Tibial nerve (tissue), 3 donors: ENCODE measurements at regions not wholly inside any gene's neighbourhood (a gene's known extent, or its start where the extent isn't known, plus 50 kb on each side); places are given as distances from the start of the nearest gene placed in this dataset.
"Not testable (repeated sequence)": the region's sequence is repeated elsewhere in the genome, so short reads cannot be mapped to it uniquely, and the experiment has no call there.

ENCODE experiments used
- POLR2A ChIP-seq, 2 donors: fragments of 450-650 bp; IDR thresholded peaks; one replicate each; pipeline ENCODE4 v1.6.1; 2017; ENCODE audit warnings: antibody characterized with exemption in 2 of 2, mild to moderate bottlenecking in 2 of 2, moderate library complexity in 2 of 2
- TF ChIP-seq, protein P1 (sequence below), 5 experiments: fragments of 200-600 bp in 3 of 5; fragments of 450-650 bp in 2 of 5; sonication (generic) in 3 of 5; IDR thresholded peaks; one replicate each; pipeline ENCODE4 v1.5.1; 2016 to 2019; ENCODE audit warnings: antibody characterized with exemption in 5 of 5, mild to moderate bottlenecking in 3 of 5, moderate library complexity in 2 of 5

- TF ChIP-seq, protein P1, sequence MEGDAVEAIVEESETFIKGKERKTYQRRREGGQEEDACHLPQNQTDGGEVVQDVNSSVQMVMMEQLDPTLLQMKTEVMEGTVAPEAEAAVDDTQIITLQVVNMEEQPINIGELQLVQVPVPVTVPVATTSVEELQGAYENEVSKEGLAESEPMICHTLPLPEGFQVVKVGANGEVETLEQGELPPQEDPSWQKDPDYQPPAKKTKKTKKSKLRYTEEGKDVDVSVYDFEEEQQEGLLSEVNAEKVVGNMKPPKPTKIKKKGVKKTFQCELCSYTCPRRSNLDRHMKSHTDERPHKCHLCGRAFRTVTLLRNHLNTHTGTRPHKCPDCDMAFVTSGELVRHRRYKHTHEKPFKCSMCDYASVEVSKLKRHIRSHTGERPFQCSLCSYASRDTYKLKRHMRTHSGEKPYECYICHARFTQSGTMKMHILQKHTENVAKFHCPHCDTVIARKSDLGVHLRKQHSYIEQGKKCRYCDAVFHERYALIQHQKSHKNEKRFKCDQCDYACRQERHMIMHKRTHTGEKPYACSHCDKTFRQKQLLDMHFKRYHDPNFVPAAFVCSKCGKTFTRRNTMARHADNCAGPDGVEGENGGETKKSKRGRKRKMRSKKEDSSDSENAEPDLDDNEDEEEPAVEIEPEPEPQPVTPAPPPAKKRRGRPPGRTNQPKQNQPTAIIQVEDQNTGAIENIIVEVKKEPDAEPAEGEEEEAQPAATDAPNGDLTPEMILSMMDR (IDR thresholded peaks at IDR 0.05): not testable (repeated sequence)
- not testable (repeated sequence) for TF ChIP-seq POLR2A (IDR thresholded peaks at IDR 0.05)
Measured at GRCh38 chr6:130507005-130507665, 141.3 kb downstream of the TMEM200A start.
